Liver (tissue), 8 donors: ENCODE measurements at regions not wholly inside any gene's neighbourhood (a gene's known extent, or its start where the extent isn't known, plus 50 kb on each side); places are given as distances from the start of the nearest gene placed in this dataset.

ENCODE experiments used
- DNase-seq: peaks from one replicate; pipeline ENCODE4 v3.0.0-alpha.2; 2017; ENCODE audit warnings: low spot score
- H3K27ac ChIP-seq, 2 donors: one replicate each; pipeline ENCODE4 v1.7.0; 2013; ENCODE audit warnings: inconsistent platforms in 2 of 2, low read length in 2 of 2, control low read depth in 1 of 2, low read depth in 1 of 2, mild to moderate bottlenecking in 1 of 2
- H3K27me3 ChIP-seq, 4 donors: one replicate each; pipeline versions ENCODE4 v1.6.1 to v1.7.0; 2013; ENCODE audit warnings: low read length in 3 of 4, inconsistent platforms in 1 of 4, mild to moderate bottlenecking in 1 of 4, moderate library complexity in 1 of 4; ENCODE audit not compliant: control insufficient read depth in 4 of 4, insufficient read depth in 4 of 4
- H3K36me3 ChIP-seq, 4 donors: one replicate each; pipeline versions ENCODE4 v1.6.1 to v1.7.0; 2013; ENCODE audit warnings: low read length in 3 of 4, mild to moderate bottlenecking in 3 of 4, low read depth in 1 of 4, moderate library complexity in 1 of 4; ENCODE audit not compliant: control insufficient read depth in 4 of 4, insufficient read depth in 3 of 4
- H3K4me1 ChIP-seq, 4 donors: one replicate each; pipeline versions ENCODE4 v1.6.1 to v1.7.0; 2013; ENCODE audit warnings: low read length in 3 of 4, mild to moderate bottlenecking in 3 of 4, moderate library complexity in 1 of 4; ENCODE audit not compliant: control insufficient read depth in 4 of 4, insufficient read depth in 4 of 4
- H3K4me3 ChIP-seq, 3 donors: one replicate each; pipeline versions ENCODE4 v1.6.1 to v1.7.0; 2013; ENCODE audit warnings: low read length in 3 of 3, control low read depth in 1 of 3, low read depth in 1 of 3, mild to moderate bottlenecking in 1 of 3
- H3K9ac ChIP-seq, 2 donors: one replicate each; pipeline ENCODE4 v1.7.0; 2013; ENCODE audit warnings: low read length in 2 of 2, mild to moderate bottlenecking in 2 of 2, moderate library complexity in 2 of 2, control low read depth in 1 of 2, low read depth in 1 of 2
- H3K9me3 ChIP-seq, 4 donors: one replicate each; pipeline versions ENCODE4 v1.6.1 to v1.7.0; 2013; ENCODE audit warnings: low read length in 3 of 4; ENCODE audit not compliant: control insufficient read depth in 4 of 4
- ATF3 ChIP-seq: IDR thresholded peaks from 2 replicates; pipeline ENCODE4 v1.6.1; 2016; ENCODE audit warnings: antibody characterized with exemption
- EGR1 ChIP-seq, 2 donors: IDR thresholded peaks; 2 replicates each; pipeline ENCODE4 v1.6.1; 2016 to 2018; ENCODE audit warnings: antibody characterized with exemption in 2 of 2, low read depth in 2 of 2
- FOXA1 ChIP-seq: IDR thresholded peaks from 2 replicates; pipeline ENCODE4 v1.6.1; 2016; ENCODE audit warnings: antibody characterized with exemption
- FOXA2 ChIP-seq: IDR thresholded peaks from 2 replicates; pipeline ENCODE4 v1.6.1; 2016; ENCODE audit warnings: antibody characterized with exemption
- GABPA ChIP-seq, 2 donors: IDR thresholded peaks in 1 of 2; conservative IDR thresholded peaks in 1 of 2; 2 replicates each; pipeline ENCODE4 v1.6.1; 2016; ENCODE audit warnings: antibody characterized with exemption in 2 of 2, mild to moderate bottlenecking in 1 of 2, moderate library complexity in 1 of 2
- HNF4A ChIP-seq, 2 donors: conservative IDR thresholded peaks; 2 replicates each; pipeline ENCODE4 v1.6.1; 2016; ENCODE audit warnings: antibody characterized with exemption in 2 of 2, mild to moderate bottlenecking in 2 of 2
- HNF4G ChIP-seq: IDR thresholded peaks from 2 replicates; pipeline ENCODE4 v1.6.1; 2016; ENCODE audit warnings: antibody characterized with exemption
- NR2F2 ChIP-seq: IDR thresholded peaks from 2 replicates; pipeline ENCODE4 v1.6.1; 2016; ENCODE audit warnings: antibody characterized with exemption
- RAD21 ChIP-seq, 2 donors: IDR thresholded peaks; 2 replicates each; pipeline ENCODE4 v1.6.1; 2016; ENCODE audit warnings: antibody characterized with exemption in 2 of 2, mild to moderate bottlenecking in 2 of 2
- RXRA ChIP-seq, 2 donors: IDR thresholded peaks; 2 replicates each; pipeline ENCODE4 v1.6.1; 2017 to 2018; ENCODE audit warnings: antibody characterized with exemption in 2 of 2, mild to moderate bottlenecking in 1 of 2
- SP1 ChIP-seq: IDR thresholded peaks from 2 replicates; pipeline ENCODE4 v1.6.1; 2018; ENCODE audit warnings: antibody characterized with exemption, mild to moderate bottlenecking
- TAF1 ChIP-seq: conservative IDR thresholded peaks from 2 replicates; pipeline ENCODE4 v1.6.1; 2016; ENCODE audit warnings: antibody characterized with exemption, mild to moderate bottlenecking
- YY1 ChIP-seq: IDR thresholded peaks from 2 replicates; pipeline ENCODE4 v1.6.1; 2016; ENCODE audit warnings: antibody characterized with exemption, mild to moderate bottlenecking
- WGBS: extraction: QIAGEN DNeasy Blood & Tissue Kit; methylation state at CpG from one replicate; pipeline ENCODE4 v1.1.7; 2013; 5-methylcytosine and 5-hydroxymethylcytosine counted together
- TF ChIP-seq, protein P1 (sequence below): IDR thresholded peaks from 2 replicates; pipeline ENCODE4 v1.6.1; 2016; ENCODE audit warnings: antibody characterized with exemption
- TF ChIP-seq, protein P2 (sequence below): fragments of 150-350 bp; IDR thresholded peaks from 2 replicates; pipeline ENCODE4 v1.5.1; 2017; ENCODE audit warnings: improper control_type of control experiment, low read depth, low read length; ENCODE audit not compliant: missing input control
- donor health status: healthy.
- donor health status: healthy.
- donor health status: healthy.
- donor health status: healthy.
- donor health status: healthy.

DNA sequence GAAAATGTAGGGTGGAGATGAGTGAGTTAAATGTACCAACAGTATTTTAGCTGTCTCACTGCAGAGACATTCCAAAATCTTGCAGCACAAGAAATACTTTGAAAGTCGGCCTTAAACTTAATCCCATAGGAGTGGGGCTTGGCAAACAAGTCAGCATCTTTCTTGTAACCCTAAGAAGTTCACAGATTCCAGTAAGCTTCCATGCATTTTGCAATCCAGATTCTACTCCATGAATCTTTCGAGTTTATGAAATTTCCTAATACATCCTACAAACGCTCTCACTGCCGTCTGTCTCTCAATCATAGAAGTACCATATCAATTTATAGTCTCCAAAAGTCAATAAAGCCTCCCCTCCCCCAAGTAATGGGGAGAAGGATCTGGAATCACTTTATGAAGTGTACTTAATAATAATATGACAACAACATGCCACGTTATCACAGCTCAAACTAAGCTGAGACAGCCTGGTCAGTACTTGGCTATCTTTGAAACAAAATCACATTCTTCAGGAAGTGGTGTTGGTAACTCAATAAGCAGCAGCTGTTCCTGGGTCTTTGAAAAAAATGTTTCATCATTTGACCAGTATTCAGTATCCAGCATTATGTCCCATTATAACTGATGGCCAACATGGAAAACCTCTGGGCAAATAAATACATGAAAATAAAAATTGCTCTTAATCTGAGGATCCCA lies 317.4 kb upstream of the RUNX1 start:
- no peaks in the 10 kb centered on the region for H3K9me3 ChIP-seq
- DNase-seq, result no peak
- H3K4me3 ChIP-seq, result no peak overlapping the region
- TF ChIP-seq NR2F2, result no peak
- H3K27me3 ChIP-seq, result peaks cover 0 to 3% (median 0%) of the 10 kb centered on the region in 4 donors
- H3K27ac ChIP-seq, result no peak overlapping the region
- H3K36me3 ChIP-seq, result no peaks in the 10 kb centered on the region
- 76% methylated on average over 5 of the region's 5 CpGs for WGBS
- no peak overlapping the region for H3K9ac ChIP-seq
- H3K4me1 ChIP-seq, result no peaks in the 10 kb centered on the region

DNA sequence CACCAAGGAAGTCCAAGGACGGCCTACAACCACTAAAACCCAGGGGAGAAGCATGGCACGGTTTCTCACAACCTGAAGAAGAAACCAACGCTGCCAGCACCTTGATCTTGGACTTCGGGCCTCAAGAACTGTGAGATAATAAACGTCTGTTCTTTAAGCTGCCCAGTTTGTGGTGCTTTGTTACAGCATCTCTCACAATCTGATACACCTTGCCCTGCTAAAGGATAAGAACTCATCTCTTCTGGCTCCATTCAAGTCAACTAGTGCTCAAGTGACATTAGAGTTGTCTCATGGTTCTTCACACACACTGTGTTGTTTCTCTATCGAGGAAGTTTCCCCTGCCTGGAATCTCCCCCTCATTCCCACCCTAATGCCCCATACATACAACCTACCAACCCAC lies 314.4 kb upstream of the RUNX1 start:
- Histone ChIP-seq H3K9ac (no peak overlapping the region), H3K36me3 (no peaks in the 10 kb centered on the region), H3K4me1 (no peaks in the 10 kb centered on the region), H3K27me3 (peaks cover 0 to 5% (median 0%) of the 10 kb centered on the region in 4 donors), H3K27ac (no peak overlapping the region), H3K9me3 (no peaks in the 10 kb centered on the region), H3K4me3 (no peak overlapping the region)
- no peak for TF ChIP-seq GABPA (IDR thresholded peaks at IDR 0.05 in 1 of 2, conservative IDR thresholded peaks at IDR 0.05 in 1 of 2)
- TF ChIP-seq HNF4A (conservative IDR thresholded peaks at IDR 0.05), result no peak
- TF ChIP-seq HNF4G, result no peak
- no peak for TF ChIP-seq SP1
- TF ChIP-seq, protein P1, sequence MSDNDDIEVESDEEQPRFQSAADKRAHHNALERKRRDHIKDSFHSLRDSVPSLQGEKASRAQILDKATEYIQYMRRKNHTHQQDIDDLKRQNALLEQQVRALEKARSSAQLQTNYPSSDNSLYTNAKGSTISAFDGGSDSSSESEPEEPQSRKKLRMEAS, result no peak
- no peak for TF ChIP-seq TAF1
- no peak for TF ChIP-seq ATF3
- TF ChIP-seq NR2F2, result no peak
- no peak for TF ChIP-seq RAD21 (IDR thresholded peaks at IDR 0.05)
- TF ChIP-seq, protein P2, sequence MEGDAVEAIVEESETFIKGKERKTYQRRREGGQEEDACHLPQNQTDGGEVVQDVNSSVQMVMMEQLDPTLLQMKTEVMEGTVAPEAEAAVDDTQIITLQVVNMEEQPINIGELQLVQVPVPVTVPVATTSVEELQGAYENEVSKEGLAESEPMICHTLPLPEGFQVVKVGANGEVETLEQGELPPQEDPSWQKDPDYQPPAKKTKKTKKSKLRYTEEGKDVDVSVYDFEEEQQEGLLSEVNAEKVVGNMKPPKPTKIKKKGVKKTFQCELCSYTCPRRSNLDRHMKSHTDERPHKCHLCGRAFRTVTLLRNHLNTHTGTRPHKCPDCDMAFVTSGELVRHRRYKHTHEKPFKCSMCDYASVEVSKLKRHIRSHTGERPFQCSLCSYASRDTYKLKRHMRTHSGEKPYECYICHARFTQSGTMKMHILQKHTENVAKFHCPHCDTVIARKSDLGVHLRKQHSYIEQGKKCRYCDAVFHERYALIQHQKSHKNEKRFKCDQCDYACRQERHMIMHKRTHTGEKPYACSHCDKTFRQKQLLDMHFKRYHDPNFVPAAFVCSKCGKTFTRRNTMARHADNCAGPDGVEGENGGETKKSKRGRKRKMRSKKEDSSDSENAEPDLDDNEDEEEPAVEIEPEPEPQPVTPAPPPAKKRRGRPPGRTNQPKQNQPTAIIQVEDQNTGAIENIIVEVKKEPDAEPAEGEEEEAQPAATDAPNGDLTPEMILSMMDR, result no peak
- no peak for TF ChIP-seq EGR1 (IDR thresholded peaks at IDR 0.05; ENCODE audit: low read depth in 2 of 2)
- no peak for TF ChIP-seq FOXA1
- TF ChIP-seq RXRA (IDR thresholded peaks at IDR 0.05), result no peak
- no peak for TF ChIP-seq FOXA2
- 88% methylated on average over 6 of the region's 6 CpGs for WGBS
- DNase-seq, result no peak

GRCh38 chr21:35361988-35362387 lies 312.9 kb upstream of the RUNX1 start:
- no peak for DNase-seq
- peaks cover 0 to 2% (median 0%) of the 10 kb centered on the region in 4 donors for H3K27me3 ChIP-seq
- TF ChIP-seq YY1 (no peak), RXRA (IDR thresholded peaks at IDR 0.05) (no peak)
- TF ChIP-seq, protein P1, result no peak

More at GRCh38 chr21:35361988-35362387, 312.9 kb upstream of the RUNX1 start:
- Histone ChIP-seq H3K4me1 (no peaks in the 10 kb centered on the region), H3K4me3 (no peak overlapping the region), H3K9ac (no peak overlapping the region), H3K36me3 (no peaks in the 10 kb centered on the region), H3K9me3 (no peaks in the 10 kb centered on the region), H3K27ac (no peak overlapping the region)
